GM12864 (cell line): ENCODE measurements at regions not wholly inside any gene's neighbourhood (a gene's known extent, or its start where the extent isn't known, plus 50 kb on each side); places are given as distances from the start of the nearest gene placed in this dataset.
"Not testable (repeated sequence)": the region's sequence is repeated elsewhere in the genome, so short reads cannot be mapped to it uniquely, and the experiment has no call there.

Experiments
- DNase-seq: peaks from one replicate; pipeline ENCODE4 v3.0.0-alpha.2; 2011; ENCODE audit warnings: low read depth
- H3K4me3 ChIP-seq: 2 replicates; pipeline ENCODE4 v1.5.1; 2011; ENCODE audit warnings: mild to moderate bottlenecking, low read depth, low read length, control low read depth
- CTCF ChIP-seq: IDR thresholded peaks from 2 replicates; pipeline ENCODE4 v1.5.1; 2011; ENCODE audit warnings: low read depth, mild to moderate bottlenecking, moderate library complexity, low read length, control low read depth, inconsistent platforms; ENCODE audit errors: missing control alignments

- no peak overlapping the region for H3K4me3 ChIP-seq
- no peak for TF ChIP-seq CTCF
- DNase-seq: no peak
Measured at GRCh38 chr4:27964095-27964494, 1103.5 kb downstream of the STIM2 start.

DNA sequence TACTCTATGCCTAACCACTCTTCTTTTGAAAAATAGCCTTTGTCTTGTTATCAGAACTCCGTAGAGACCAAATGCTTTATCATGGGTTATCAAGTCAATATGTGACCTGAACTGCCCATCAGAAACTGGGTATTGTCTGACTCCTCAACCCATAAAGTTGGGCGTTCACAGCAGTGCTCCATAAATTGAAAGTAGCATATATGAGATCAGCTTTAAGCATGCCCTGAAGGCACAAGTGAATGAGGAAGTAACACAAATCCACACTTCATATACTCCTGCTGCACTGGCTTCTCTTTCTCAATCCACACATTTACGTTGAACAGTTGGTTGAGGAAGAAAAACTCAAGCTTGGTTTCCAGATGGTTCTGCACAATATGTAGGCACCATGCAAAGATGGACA is 1106.0 kb downstream of the STIM2 start:
- no peak for DNase-seq
- no peak overlapping the region for H3K4me3 ChIP-seq
- no peak for TF ChIP-seq CTCF

- DNase-seq: no peak
- no peak for TF ChIP-seq CTCF
- H3K4me3 ChIP-seq: no peak overlapping the region
Measured at GRCh38 chr4:27973056-27973455, 1112.4 kb downstream of the STIM2 start.

DNA sequence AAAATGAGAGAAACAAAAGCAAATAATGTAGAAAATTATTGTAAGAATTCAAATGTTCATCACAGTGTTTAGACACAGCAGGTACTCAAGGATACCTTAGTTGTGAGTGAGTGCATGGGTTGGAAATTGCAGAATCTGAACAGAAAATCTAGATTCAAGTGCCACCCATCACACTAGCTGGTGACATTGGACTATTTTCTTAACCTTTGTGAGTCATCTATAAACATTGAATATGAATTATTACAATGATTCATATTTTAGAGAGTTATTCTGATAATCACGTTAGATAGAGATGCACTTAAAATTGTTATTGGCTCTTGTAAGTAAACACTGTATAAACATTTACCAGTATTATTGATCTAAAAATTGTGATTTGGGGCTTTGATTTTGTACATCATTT is 1113.1 kb downstream of the STIM2 start:
- DNase-seq: no peak
- no peak overlapping the region for H3K4me3 ChIP-seq
- no peak for TF ChIP-seq CTCF

DNA sequence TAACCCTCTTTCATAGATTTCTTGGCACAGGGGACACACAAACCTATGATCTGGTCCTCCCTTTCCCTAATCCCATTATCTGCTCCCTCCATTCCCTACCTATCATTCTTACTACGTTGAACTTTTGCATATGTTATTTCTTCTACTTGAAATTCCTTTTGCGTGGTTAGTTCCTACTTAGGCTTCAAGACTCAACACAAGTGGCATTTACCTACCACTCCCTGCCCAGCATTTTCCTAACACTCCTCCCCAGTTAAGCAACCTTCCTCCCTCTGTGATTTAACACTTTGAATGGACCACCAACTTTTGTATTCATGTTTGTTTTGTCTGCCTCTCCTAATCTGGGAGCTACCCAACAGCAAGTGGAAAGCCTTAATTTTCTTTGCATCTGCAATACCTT is 1113.7 kb downstream of the STIM2 start:
- no peak for TF ChIP-seq CTCF
- no peak for DNase-seq
- no peak overlapping the region for H3K4me3 ChIP-seq

DNA sequence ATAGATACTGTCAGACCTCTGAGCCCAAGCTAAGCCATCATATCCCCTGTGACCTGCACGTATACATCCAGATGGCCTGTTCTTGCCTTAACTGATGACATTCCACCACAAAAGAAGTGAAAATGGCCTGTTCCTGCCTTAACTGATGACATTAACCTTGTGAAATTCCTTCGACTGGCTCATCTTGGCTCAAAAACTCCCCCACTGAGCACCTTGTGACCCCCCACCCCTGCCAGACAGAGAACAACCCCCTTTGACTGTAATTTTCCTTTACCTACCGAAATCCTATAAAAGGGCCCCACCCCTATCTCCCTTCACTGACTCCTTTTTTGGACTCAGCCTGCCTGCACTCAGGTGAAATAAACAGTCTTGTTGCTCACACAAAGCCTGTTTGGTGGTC is 1114.2 kb downstream of the STIM2 start:
- not testable (repeated sequence) for H3K4me3 ChIP-seq, DNase-seq

DNA sequence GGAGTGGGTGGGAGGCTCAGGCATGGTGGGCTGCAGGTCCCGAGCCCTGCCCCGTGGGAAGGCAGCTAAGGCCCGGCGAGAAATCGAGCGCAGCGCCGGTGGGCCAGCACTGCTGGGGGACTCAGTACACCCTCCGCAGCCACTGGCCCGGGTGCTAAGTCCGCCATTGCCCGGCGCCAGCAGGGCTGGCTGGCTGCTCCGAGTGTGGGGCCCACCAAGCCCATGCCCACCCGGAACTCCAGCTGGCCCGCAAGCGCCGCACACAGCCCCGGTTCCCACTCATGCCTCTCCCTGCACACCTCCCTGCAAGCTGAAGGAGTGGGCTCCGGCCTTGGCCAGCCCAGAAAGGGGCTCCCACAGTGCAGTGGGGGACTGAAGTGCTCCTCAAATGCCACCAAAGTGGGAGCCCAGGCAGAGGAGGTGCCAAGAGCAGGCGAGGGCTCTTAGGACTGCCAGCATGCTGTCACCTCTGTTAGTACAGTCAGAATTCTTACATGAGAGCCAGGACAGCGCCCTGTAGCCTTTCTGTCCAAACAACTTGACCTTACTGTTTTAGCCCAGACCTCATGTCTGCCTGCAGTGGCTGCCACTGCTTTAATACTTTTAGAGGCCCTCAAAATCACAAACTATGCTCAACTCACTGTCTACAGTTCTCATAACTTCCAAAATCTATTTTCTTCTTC is 1117.9 kb downstream of the STIM2 start:
- DNase-seq, H3K4me3 ChIP-seq: not testable (repeated sequence)

DNA sequence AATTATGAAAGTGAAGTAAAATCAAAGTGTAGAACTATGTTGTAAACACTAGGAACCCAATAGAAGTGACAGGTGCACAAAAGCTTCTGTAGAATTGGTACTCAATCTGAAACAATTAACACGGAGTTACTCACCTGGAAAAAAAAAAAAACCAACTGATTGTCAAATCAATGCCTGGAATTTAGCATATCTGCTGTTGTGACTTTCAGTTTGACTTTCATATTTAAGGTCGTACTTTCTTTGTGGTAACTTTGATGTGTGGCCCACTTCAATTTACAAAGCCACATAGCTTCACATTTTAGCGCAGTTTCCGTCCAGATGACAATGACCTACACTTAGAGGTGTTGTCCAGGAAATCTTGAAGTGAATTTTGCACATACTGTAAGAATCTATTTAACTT is 1124.9 kb downstream of the STIM2 start:
- no peak for DNase-seq
- no peak for TF ChIP-seq CTCF
- no peak overlapping the region for H3K4me3 ChIP-seq
